ENCODE measurements at regions not wholly inside any gene's neighbourhood (a gene's known extent, or its start where the extent isn't known, plus 50 kb on each side); places are given as distances from the start of the nearest gene placed in this dataset.
"Not testable (repeated sequence)": the region's sequence is repeated elsewhere in the genome, so short reads cannot be mapped to it uniquely, and the experiment has no call there.

- no peak for DNase-seq
These were observed 471.5 kb downstream of the MED13L start for GRCh38 chr12:115806000-115806399.

- DNase-seq: no peak
These were observed 474.7 kb downstream of the MED13L start for GRCh38 chr12:115802767-115803166.

GRCh38 chr12:115801871-115802270 lies 475.6 kb downstream of the MED13L start:
- no peak for DNase-seq

- no peak for DNase-seq
These were observed 477.9 kb downstream of the MED13L start for GRCh38 chr12:115799610-115800009.

GRCh38 chr12:115798309-115798917 lies 479.1 kb downstream of the MED13L start:
- no peak for DNase-seq

GRCh38 chr12:115794659-115795081 lies 482.8 kb downstream of the MED13L start:
- no peak for DNase-seq

GRCh38 chr12:115791331-115791730 lies 486.2 kb downstream of the MED13L start:
- no peak for DNase-seq

- no peak for DNase-seq
These were observed 487.0 kb downstream of the MED13L start for GRCh38 chr12:115790526-115790925.

GRCh38 chr12:115786490-115786889 lies 491.0 kb downstream of the MED13L start:
- not testable (repeated sequence) for DNase-seq

GRCh38 chr12:115785548-115785947 lies 491.9 kb downstream of the MED13L start:
- DNase-seq: no peak

GRCh38 chr12:115776399-115776798 lies 501.1 kb downstream of the MED13L start:
- DNase-seq: no peak

GRCh38 chr12:115774148-115774895 lies 503.2 kb downstream of the MED13L start:
- DNase-seq: no peak

- no peak for DNase-seq
These were observed 505.9 kb downstream of the MED13L start for GRCh38 chr12:115771601-115772000.

GRCh38 chr12:115771065-115771464 lies 506.4 kb downstream of the MED13L start:
- DNase-seq: no peak

GRCh38 chr12:115770643-115771042 lies 506.9 kb downstream of the MED13L start:
- no peak for DNase-seq

GRCh38 chr12:115767916-115768315 lies 509.6 kb downstream of the MED13L start:
- no peak for DNase-seq

GRCh38 chr12:115763982-115764621 lies 513.4 kb downstream of the MED13L start:
- DNase-seq: no peak

GRCh38 chr12:115763376-115763775 lies 514.1 kb downstream of the MED13L start:
- no peak for DNase-seq

- DNase-seq: no peak
These were observed 514.6 kb downstream of the MED13L start for GRCh38 chr12:115762936-115763335.

GRCh38 chr12:115761784-115762183 lies 515.7 kb downstream of the MED13L start:
- DNase-seq: no peak

GRCh38 chr12:115760231-115760630 lies 517.3 kb downstream of the MED13L start:
- DNase-seq: no peak

GRCh38 chr12:115758877-115759620 lies 518.4 kb downstream of the MED13L start:
- DNase-seq: no peak

- DNase-seq: no peak
These were observed 519.3 kb downstream of the MED13L start for GRCh38 chr12:115758183-115758582.

Data from NCI-H446 treated with DMSO at 0.1 percent for 48 hours (cell line).